Breast epithelium (tissue), 3 donors: ENCODE measurements at regions not wholly inside any gene's neighbourhood (a gene's known extent, or its start where the extent isn't known, plus 50 kb on each side); places are given as distances from the start of the nearest gene placed in this dataset.

ENCODE experiments used
- CTCF ChIP-seq, 3 donors: fragments of 450-650 bp; IDR thresholded peaks; one replicate each; pipeline ENCODE4 v1.5.1; 2016 to 2017; ENCODE audit warnings: antibody characterized with exemption in 3 of 3, mild to moderate bottlenecking in 3 of 3, moderate library complexity in 3 of 3
- POLR2AphosphoS5 ChIP-seq, 3 donors: sonication (generic); formaldehyde crosslinking; IDR thresholded peaks; one replicate each; pipeline ENCODE4 v1.6.1; 2017; ENCODE audit warnings: antibody characterized with exemption in 3 of 3

GRCh38 chr3:104982130-104982529 is 384.6 kb upstream of the ALCAM start:
- TF ChIP-seq CTCF (IDR thresholded peaks at IDR 0.05) (no peak), POLR2AphosphoS5 (IDR thresholded peaks at IDR 0.05) (no peak)
